Uterus (tissue), 2 donors: ENCODE measurements at regions not wholly inside any gene's neighbourhood (a gene's known extent, or its start where the extent isn't known, plus 50 kb on each side); places are given as distances from the start of the nearest gene placed in this dataset.

Source experiments
- CTCF ChIP-seq, 4 experiments: fragments of 200-600 bp in 2 of 4; fragments of 450-650 bp in 2 of 4; sonication (generic) in 2 of 4; IDR thresholded peaks; one replicate each; pipeline ENCODE4 v1.5.1; 2016 to 2019; ENCODE audit warnings: antibody characterized with exemption in 4 of 4, mild to moderate bottlenecking in 2 of 4, moderate library complexity in 1 of 4
- POLR2A ChIP-seq, 2 donors: fragments of 450-650 bp; IDR thresholded peaks; one replicate each; pipeline ENCODE4 v1.6.1; 2016; ENCODE audit warnings: antibody characterized with exemption in 2 of 2, mild to moderate bottlenecking in 1 of 2, moderate library complexity in 1 of 2

- TF ChIP-seq CTCF (IDR thresholded peaks at IDR 0.05) (no peak), POLR2A (IDR thresholded peaks at IDR 0.05) (no peak)
Measured at GRCh38 chr5:147015405-147015804, 136.8 kb upstream of the PPP2R2B start.
